ENCODE measurements at regions not wholly inside any gene's neighbourhood (a gene's known extent, or its start where the extent isn't known, plus 50 kb on each side); places are given as distances from the start of the nearest gene placed in this dataset.

- no peak for TF ChIP-seq CTCF (IDR thresholded peaks at IDR 0.05)
- no peak for TF ChIP-seq POLR2A (IDR thresholded peaks at IDR 0.05)
- TF ChIP-seq POLR2AphosphoS5 (IDR thresholded peaks at IDR 0.05; ENCODE audit: insufficient read depth in 1 of 2, low read depth in 1 of 2) = no peak
Measured at GRCh38 chr20:51937779-51938178, 135.5 kb upstream of the SALL4 start.
